ENCODE measurements at regions not wholly inside any gene's neighbourhood (a gene's known extent, or its start where the extent isn't known, plus 50 kb on each side); places are given as distances from the start of the nearest gene placed in this dataset.

GRCh38 chr7:46032353-46032752 lies 111.3 kb upstream of the IGFBP3 start:
- TF ChIP-seq ELF4 (IDR thresholded peaks at IDR 0.05) (no peak), SP1 (IDR thresholded peaks at IDR 0.05) (no peak), FOXK2 (IDR thresholded peaks at IDR 0.05) (no peak), CTBP1 (IDR thresholded peaks at IDR 0.05; ENCODE audit: borderline replicate concordance) (no peak), FOXM1 (IDR thresholded peaks at IDR 0.05; ENCODE audit: borderline replicate concordance) (no peak), SUZ12 (IDR thresholded peaks at IDR 0.05) (no peak), TARDBP (IDR thresholded peaks at IDR 0.05) (no peak), ZNF384 (IDR thresholded peaks at IDR 0.05) (no peak), BHLHE40 (IDR thresholded peaks at IDR 0.05; ENCODE audit: borderline replicate concordance) (no peak)
- TF ChIP-seq, protein P1, sequence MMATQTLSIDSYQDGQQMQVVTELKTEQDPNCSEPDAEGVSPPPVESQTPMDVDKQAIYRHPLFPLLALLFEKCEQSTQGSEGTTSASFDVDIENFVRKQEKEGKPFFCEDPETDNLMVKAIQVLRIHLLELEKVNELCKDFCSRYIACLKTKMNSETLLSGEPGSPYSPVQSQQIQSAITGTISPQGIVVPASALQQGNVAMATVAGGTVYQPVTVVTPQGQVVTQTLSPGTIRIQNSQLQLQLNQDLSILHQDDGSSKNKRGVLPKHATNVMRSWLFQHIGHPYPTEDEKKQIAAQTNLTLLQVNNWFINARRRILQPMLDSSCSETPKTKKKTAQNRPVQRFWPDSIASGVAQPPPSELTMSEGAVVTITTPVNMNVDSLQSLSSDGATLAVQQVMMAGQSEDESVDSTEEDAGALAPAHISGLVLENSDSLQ (IDR thresholded peaks at IDR 0.05) = no peak

Data from HEK293T (cell line).